Inferior parietal cortex (tissue), 1 donor: ENCODE measurements at regions not wholly inside any gene's neighbourhood (a gene's known extent, or its start where the extent isn't known, plus 50 kb on each side); places are given as distances from the start of the nearest gene placed in this dataset.

Source experiments
- DNase-seq: peaks from one replicate; pipeline ENCODE4 v3.0.0-alpha.2; 2016; ENCODE audit errors: extremely low spot score

GRCh38 chr10:89153971-89154370, 53.1 kb downstream of the CH25H start:
- DNase-seq, result no peak

- DNase-seq, result no peak
These were observed 54.0 kb downstream of the CH25H start for GRCh38 chr10:89153116-89153515.

GRCh38 chr10:89151857-89152256, 55.3 kb downstream of the CH25H start:
- DNase-seq, result no peak

- no peak for DNase-seq
These were observed 59.1 kb downstream of the CH25H start for GRCh38 chr10:89148061-89148460.

GRCh38 chr10:89147256-89147655, 59.9 kb downstream of the CH25H start:
- no peak for DNase-seq

GRCh38 chr10:89144836-89145235, 62.3 kb downstream of the CH25H start:
- DNase-seq, result no peak

- no peak for DNase-seq
These were observed 64.5 kb downstream of the CH25H start for GRCh38 chr10:89142590-89142989.

GRCh38 chr10:89138755-89139490, 68.2 kb downstream of the CH25H start:
- DNase-seq, result no peak

GRCh38 chr10:89134963-89135362, 72.2 kb downstream of the CH25H start:
- no peak for DNase-seq

- DNase-seq, result peak; percentile 6
These were observed 77.2 kb downstream of the CH25H start for GRCh38 chr10:89129911-89130310.

GRCh38 chr10:89122433-89123051, 84.6 kb downstream of the CH25H start:
- no peak for DNase-seq

- no peak for DNase-seq
These were observed 85.4 kb downstream of the CH25H start for GRCh38 chr10:89121764-89122020.

GRCh38 chr10:89120931-89121763, 86.0 kb downstream of the CH25H start:
- DNase-seq, result no peak

GRCh38 chr10:89119651-89120050, 87.5 kb downstream of the CH25H start:
- no peak for DNase-seq

GRCh38 chr10:89118091-89118490, 89.0 kb downstream of the CH25H start:
- no peak for DNase-seq

- no peak for DNase-seq
These were observed 91.1 kb downstream of the CH25H start for GRCh38 chr10:89115876-89116627.

GRCh38 chr10:89114846-89115625, 92.1 kb downstream of the CH25H start:
- DNase-seq, result no peak

GRCh38 chr10:89102735-89103134, 104.4 kb downstream of the CH25H start:
- DNase-seq, result no peak

GRCh38 chr10:89101943-89102342, 105.2 kb downstream of the CH25H start:
- DNase-seq, result no peak

- no peak for DNase-seq
These were observed 106.4 kb downstream of the CH25H start for GRCh38 chr10:89100680-89101079.

- DNase-seq, result no peak
These were observed 106.6 kb downstream of the FAS start for GRCh38 chr10:89097226-89097625.
